Mucosa of rectum (tissue), 2 donors: ENCODE measurements at regions not wholly inside any gene's neighbourhood (a gene's known extent, or its start where the extent isn't known, plus 50 kb on each side); places are given as distances from the start of the nearest gene placed in this dataset.

Experiments
- H3K27ac ChIP-seq, 2 donors: one replicate each; pipeline ENCODE4 v1.7.0; 2013; ENCODE audit warnings: inconsistent platforms in 2 of 2, low read depth in 2 of 2, low read length in 2 of 2
- H3K27me3 ChIP-seq, 2 donors: one replicate each; pipeline ENCODE4 v1.7.0; 2013; ENCODE audit warnings: low read length in 2 of 2; ENCODE audit not compliant: control insufficient read depth in 2 of 2, insufficient read depth in 2 of 2
- H3K36me3 ChIP-seq, 2 donors: one replicate each; pipeline ENCODE4 v1.7.0; 2013; ENCODE audit warnings: low read length in 2 of 2; ENCODE audit not compliant: control insufficient read depth in 2 of 2, insufficient read depth in 2 of 2
- H3K4me1 ChIP-seq, 2 donors: one replicate each; pipeline ENCODE4 v1.7.0; 2013; ENCODE audit warnings: low read length in 2 of 2, mild to moderate bottlenecking in 1 of 2; ENCODE audit not compliant: control insufficient read depth in 2 of 2, insufficient read depth in 2 of 2
- H3K4me3 ChIP-seq, 2 donors: one replicate each; pipeline ENCODE4 v1.7.0; 2013; ENCODE audit warnings: low read length in 2 of 2
- H3K9ac ChIP-seq, 2 donors: one replicate each; pipeline ENCODE4 v1.7.0; 2013; ENCODE audit warnings: low read length in 2 of 2, low read depth in 1 of 2, mild to moderate bottlenecking in 1 of 2
- H3K9me3 ChIP-seq, 2 donors: one replicate each; pipeline ENCODE4 v1.7.0; 2013; ENCODE audit warnings: low read length in 2 of 2; ENCODE audit not compliant: control insufficient read depth in 2 of 2
- donor health status: healthy.
- donor health status: Normal muscosa, but diverticular disease.

DNA sequence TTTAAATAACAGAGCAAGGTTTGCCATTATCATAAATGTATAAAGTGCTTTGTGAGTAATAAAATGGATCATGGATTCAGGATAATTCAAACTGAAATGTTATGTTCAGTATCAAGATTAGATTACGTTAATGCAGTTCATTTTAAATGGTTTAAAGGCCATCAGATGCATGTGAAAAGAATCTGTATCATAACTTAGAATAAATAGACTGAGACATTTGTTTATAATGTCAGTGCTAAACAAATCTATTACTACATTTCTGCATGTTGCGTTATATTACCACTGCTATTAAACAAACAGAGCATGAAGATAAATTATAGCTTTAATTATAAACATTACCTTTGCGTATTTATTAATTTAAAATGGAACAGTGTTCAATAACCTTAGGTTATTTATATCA is 160.2 kb downstream of the TOX3 start:
- Histone ChIP-seq H3K27ac (no peak overlapping the region), H3K9me3 (no peaks in the 10 kb centered on the region), H3K4me3 (no peak overlapping the region), H3K4me1 (no peaks in the 10 kb centered on the region), H3K27me3 (no peaks in the 10 kb centered on the region), H3K9ac (no peak overlapping the region), H3K36me3 (no peaks in the 10 kb centered on the region)

DNA sequence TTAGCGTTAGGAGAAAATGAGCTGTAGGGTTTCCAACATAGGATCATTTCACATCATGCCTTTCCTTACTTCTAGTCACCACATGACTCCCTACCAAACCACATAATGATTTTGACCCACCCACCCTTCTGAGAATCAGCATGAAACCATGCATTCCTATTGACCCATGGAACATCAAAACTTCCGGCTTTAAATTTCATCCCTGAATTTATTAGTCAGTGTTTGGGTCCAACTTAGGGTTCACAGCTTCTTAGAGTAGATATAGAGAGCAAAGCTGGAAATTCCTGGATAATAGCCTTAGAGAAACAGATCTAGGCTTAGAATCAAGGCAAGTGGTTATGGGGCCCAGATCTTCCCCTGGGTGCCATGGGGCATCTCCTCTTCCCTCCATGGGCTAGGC is 162.6 kb downstream of the TOX3 start:
- H3K36me3 ChIP-seq = no peaks in the 10 kb centered on the region
- H3K27me3 ChIP-seq = no peaks in the 10 kb centered on the region
- H3K4me1 ChIP-seq = no peaks in the 10 kb centered on the region
- H3K4me3 ChIP-seq = no peak overlapping the region
- H3K9ac ChIP-seq = no peak overlapping the region
- no peak overlapping the region for H3K27ac ChIP-seq
- no peaks in the 10 kb centered on the region for H3K9me3 ChIP-seq

DNA sequence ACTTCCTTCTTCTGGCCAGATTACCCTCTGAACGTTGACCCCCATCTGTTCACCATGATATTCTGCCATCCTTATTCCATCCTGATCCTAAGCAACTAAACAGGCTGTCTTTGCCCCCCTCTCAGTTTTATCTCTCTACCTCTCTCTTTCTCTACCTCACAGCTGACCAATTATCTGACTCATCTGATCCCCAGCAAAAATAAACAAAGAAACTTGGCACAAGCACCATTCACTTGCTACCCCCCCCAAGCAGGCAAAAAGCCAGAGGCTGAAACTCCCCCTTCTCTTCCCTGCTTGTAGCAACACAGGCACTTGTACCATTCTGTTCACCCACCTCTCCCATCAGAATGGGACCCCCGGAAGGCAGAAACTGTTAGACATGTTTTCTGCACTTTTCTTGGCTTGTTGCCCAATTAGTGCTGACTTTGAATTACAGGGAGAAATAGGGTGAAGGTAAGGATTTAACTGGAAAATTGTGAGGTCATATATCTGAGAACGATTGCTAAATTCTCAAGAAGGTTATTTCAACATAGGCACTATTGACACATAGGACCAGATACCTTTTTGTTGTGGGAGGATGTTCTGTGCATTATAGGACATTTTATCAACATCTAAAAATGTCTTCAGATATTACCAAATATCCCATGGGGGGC is 163.2 kb downstream of the TOX3 start:
- Histone ChIP-seq H3K4me3 (no peak overlapping the region), H3K27ac (no peak overlapping the region), H3K4me1 (no peaks in the 10 kb centered on the region), H3K27me3 (no peaks in the 10 kb centered on the region), H3K9ac (no peak overlapping the region), H3K9me3 (no peaks in the 10 kb centered on the region), H3K36me3 (no peaks in the 10 kb centered on the region)

DNA sequence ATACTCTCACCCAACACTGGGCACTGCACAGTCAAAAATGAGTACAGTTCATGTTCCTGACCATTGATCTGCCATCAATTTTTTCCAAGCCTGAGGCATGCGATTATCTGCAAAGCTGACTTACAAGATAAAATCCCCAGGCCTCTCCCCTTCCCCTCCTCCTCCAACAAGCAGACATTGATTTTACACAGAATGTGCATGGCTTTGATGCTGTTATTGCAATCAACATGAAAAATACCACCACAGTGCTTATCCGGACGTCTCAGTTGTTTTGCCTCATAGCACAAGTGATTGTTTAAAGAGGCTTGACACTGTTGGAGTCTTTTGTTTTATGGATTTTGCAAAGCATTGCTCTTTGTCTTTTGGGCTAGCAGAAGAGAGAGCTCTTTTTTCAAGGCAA is 163.8 kb downstream of the TOX3 start:
- Histone ChIP-seq H3K36me3 (no peaks in the 10 kb centered on the region), H3K27me3 (no peaks in the 10 kb centered on the region), H3K9me3 (no peaks in the 10 kb centered on the region), H3K4me1 (no peaks in the 10 kb centered on the region), H3K9ac (no peak overlapping the region), H3K27ac (no peak overlapping the region), H3K4me3 (no peak overlapping the region)

DNA sequence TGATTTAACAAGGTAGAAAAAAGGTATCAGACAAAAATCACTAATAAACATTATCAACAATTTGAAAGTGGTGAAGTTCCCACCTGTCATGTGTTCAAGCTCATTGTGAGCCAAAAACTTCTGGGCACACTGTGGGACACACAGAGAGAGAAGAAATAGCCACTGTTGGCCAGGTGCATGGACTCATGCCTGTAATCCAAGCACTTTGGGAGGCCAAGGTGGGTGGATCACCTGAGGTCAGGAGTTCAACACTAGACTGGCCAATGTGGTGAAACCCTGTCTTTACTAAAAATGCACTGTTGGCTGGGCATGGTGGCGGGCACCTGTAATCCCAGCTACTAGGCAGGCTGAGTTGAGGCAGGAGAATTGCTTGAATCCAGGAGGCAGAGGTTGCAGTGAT is 167.4 kb downstream of the TOX3 start:
- no peaks in the 10 kb centered on the region for H3K9me3 ChIP-seq

DNA sequence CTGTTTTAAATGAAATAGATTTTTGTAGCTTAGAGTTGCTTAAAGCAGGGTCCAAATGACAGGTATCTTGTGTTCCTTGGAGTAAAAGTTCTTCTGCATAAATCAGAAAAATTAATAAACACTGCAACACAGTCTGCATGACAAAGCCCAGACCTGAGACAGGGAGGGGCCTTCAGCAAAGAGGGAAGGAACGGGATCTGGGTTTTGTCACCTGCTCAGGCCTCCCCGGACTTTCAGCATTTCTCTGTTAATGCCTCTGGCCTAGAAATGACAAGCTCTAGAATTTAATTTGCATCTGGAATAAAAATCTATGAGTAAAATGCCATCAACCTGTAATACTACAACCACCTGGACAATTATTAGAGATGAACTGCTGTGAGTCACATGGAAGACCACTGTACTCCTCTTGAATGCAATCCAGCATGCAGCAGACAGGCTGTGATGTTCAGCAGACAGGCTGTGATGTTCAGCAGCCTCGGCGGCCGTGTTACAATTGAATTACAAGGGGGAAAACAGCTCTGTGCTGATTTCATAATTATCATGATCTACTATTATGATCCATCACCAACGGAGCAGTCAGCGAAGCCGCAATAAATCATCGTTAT is 170.2 kb downstream of the TOX3 start:
- H3K9ac ChIP-seq = no peak overlapping the region
- H3K4me3 ChIP-seq = no peak overlapping the region
- no peaks in the 10 kb centered on the region for H3K27me3 ChIP-seq
- no peaks in the 10 kb centered on the region for H3K9me3 ChIP-seq
- H3K36me3 ChIP-seq = no peaks in the 10 kb centered on the region
- H3K27ac ChIP-seq = no peak overlapping the region
- H3K4me1 ChIP-seq = no peaks in the 10 kb centered on the region

More for the DNA sequence above, 167.4 kb downstream of the TOX3 start:
- Histone ChIP-seq H3K27me3 (no peaks in the 10 kb centered on the region), H3K36me3 (no peaks in the 10 kb centered on the region), H3K27ac (no peak overlapping the region), H3K9ac (no peak overlapping the region), H3K4me3 (no peak overlapping the region), H3K4me1 (no peaks in the 10 kb centered on the region)

DNA sequence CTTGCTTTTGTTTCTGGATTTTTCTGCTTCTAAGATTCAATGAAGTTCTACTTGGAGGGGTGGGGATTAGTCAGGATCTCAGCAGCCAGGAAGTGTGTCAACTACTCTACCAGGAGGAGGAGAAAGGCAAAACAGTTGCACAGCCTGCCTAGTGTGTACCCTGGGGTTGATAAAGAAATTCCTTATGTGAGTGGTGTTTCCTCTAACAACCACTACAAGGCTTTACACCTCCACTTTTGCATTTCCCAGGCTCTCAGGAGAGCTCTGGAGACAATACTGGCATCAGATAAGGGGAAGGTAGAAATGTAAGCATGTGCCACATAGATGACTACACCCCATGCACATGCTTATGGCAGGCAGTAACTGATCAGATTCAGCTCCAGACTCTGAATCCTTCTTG is 174.6 kb downstream of the TOX3 start:
- Histone ChIP-seq H3K4me1 (no peaks in the 10 kb centered on the region), H3K36me3 (no peaks in the 10 kb centered on the region), H3K9ac (no peak overlapping the region), H3K27me3 (no peaks in the 10 kb centered on the region), H3K4me3 (no peak overlapping the region), H3K9me3 (no peaks in the 10 kb centered on the region), H3K27ac (no peak overlapping the region)

DNA sequence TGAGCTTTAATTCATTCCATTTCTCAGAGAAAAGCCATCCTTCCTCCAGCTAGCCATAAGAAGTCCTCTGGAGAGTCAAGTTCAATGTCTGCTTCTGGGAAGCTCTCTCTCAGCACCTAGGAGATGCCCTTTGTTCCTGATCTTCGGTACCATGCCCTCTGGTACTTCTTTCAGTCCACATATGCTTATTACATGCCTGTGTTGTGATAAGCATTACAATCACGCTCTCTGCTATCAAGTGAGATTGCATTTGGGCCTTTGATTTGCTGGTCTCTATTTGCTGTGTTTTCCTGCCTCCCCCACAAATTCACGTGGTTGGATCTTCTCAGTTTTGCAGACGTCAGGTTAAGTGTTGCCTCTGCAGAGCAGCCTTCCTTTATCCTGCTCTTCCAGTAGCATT is 178.1 kb downstream of the TOX3 start:
- no peaks in the 10 kb centered on the region for H3K36me3 ChIP-seq
- H3K27ac ChIP-seq = no peak overlapping the region
- H3K4me3 ChIP-seq = no peak overlapping the region

DNA sequence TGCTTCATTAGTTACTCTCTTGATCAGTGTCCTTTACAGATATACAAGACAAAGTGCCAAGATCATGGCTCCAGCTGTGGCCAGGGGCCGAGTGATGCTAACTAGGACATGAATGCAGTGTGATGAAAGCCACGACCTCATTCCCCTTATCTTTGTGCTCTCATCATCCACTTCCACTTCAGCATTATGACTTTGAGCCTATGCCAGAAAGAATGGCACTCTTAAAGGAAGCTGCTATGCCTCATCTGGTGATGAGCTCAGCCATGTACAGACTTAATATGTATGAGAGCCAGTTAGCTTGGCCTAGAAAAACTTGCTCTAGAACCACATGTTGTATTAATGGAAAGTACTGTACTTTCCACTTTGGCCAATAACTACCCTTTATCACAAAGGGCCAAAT is 179.1 kb downstream of the TOX3 start:
- Histone ChIP-seq H3K4me3 (no peak overlapping the region), H3K36me3 (no peaks in the 10 kb centered on the region), H3K9ac (no peak overlapping the region), H3K27me3 (no peaks in the 10 kb centered on the region), H3K9me3 (no peaks in the 10 kb centered on the region), H3K4me1 (no peaks in the 10 kb centered on the region), H3K27ac (no peak overlapping the region)

More for the DNA sequence above, 178.1 kb downstream of the TOX3 start:
- Histone ChIP-seq H3K9ac (no peak overlapping the region), H3K4me1 (no peaks in the 10 kb centered on the region), H3K9me3 (no peaks in the 10 kb centered on the region), H3K27me3 (no peaks in the 10 kb centered on the region)

DNA sequence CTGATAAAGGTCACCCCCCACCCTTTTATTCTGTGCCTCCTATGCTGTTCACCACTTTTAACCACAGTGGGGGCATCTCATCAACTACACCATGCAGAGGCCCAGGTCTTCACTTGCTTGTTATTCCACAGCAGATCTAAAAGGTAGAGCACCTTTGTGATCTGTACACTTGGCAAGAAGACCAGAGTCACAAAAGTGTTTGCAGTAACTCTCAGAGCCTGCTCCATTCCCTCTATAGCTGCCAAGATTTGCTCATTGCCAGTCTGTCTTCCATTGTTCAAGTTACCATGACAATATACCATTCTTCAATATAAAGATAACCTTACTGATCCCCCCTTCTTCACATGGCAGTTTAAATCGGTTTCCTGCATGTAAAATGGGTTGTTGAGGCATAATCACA is 180.0 kb downstream of the TOX3 start:
- no peaks in the 10 kb centered on the region for H3K27me3 ChIP-seq

More for the DNA sequence above, 180.0 kb downstream of the TOX3 start:
- Histone ChIP-seq H3K36me3 (no peaks in the 10 kb centered on the region), H3K4me1 (no peaks in the 10 kb centered on the region), H3K9ac (no peak overlapping the region), H3K4me3 (no peak overlapping the region), H3K27ac (no peak overlapping the region), H3K9me3 (no peaks in the 10 kb centered on the region)
